Testis (tissue), 2 donors: ENCODE measurements at regions not wholly inside any gene's neighbourhood (a gene's known extent, or its start where the extent isn't known, plus 50 kb on each side); places are given as distances from the start of the nearest gene placed in this dataset.

Experiments
- CTCF ChIP-seq, 3 experiments: fragments of 450-650 bp in 2 of 3; fragments of 200-600 bp in 1 of 3; sonication (generic) in 1 of 3; IDR thresholded peaks; one replicate each; pipeline ENCODE4 v1.5.1; 2016 to 2019; ENCODE audit warnings: antibody characterized with exemption in 3 of 3, mild to moderate bottlenecking in 2 of 3, moderate library complexity in 1 of 3
- POLR2A ChIP-seq: fragments of 450-650 bp; IDR thresholded peaks from one replicate; pipeline ENCODE4 v1.6.1; 2017; ENCODE audit warnings: antibody characterized with exemption, mild to moderate bottlenecking, moderate library complexity

GRCh38 chr14:83556746-83557453 lies 1973.0 kb upstream of the FLRT2 start:
- no peak for TF ChIP-seq POLR2A
- no peak for TF ChIP-seq CTCF (IDR thresholded peaks at IDR 0.05)
